ENCODE measurements at regions not wholly inside any gene's neighbourhood (a gene's known extent, or its start where the extent isn't known, plus 50 kb on each side); places are given as distances from the start of the nearest gene placed in this dataset.
"Not testable (repeated sequence)": the region's sequence is repeated elsewhere in the genome, so short reads cannot be mapped to it uniquely, and the experiment has no call there.

DNA sequence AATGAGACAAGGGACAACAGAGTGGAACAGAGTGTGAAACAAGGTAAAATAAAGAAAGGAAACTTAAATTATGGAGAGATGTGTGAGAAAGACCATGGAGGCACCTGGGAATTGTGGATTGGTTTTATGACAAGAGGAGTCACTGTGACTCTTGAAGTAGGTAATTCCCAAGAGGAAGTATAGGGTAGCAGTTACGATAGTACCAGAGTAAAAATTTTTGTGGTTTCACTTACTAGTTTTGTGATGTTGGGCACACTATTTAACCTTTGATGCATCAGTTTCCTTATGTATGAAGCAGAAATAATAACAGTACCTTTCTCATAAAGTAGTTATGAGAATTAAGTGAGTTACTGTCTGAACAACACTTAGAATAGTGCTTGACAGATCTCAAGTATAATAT lies 267.9 kb upstream of the DPYD start:
- no peak for DNase-seq

- peak in 2 of 4 experiments; percentile 33 to 47 for DNase-seq
Measured at GRCh38 chr1:98184856-98185255, 264.0 kb upstream of the DPYD start.

DNA sequence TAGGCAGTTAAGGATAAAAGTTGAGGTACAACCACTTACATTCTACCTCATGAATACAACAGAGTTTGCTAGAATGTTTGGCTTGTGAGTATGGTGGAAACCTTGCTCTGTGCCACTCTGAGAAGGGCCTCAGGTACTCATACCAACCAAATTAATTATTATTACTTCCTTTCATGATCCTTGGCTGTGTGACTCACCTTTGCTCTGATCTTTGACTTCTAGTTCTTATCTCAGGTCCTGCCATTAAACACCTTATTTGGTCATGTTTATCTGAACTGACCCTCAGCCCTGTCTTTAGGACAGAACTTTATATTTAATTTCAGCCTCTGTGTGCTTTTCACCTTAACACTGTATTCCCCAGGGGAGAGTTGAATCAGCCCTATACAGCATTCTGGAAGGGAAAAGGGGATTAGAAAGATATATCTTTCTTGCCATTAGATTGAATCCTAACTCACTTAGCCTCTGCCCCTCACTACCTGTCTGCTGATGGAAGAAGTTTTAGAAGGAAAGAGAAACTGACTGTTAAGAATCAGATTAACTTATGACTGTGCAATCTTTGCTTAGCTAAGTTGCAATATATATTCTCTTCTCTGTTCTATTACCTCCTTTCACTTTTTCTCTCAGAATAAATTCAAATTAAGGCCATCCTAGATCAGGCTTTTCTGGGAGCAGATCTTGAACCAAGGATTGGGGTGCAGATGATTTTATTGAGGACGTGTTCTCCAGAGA lies 260.4 kb upstream of the DPYD start:
- no peak for DNase-seq

GRCh38 chr1:98179151-98179773 lies 258.4 kb upstream of the DPYD start:
- no peak for DNase-seq

- DNase-seq: no peak
Measured at GRCh38 chr1:98177751-98178150, 256.9 kb upstream of the DPYD start.

DNA sequence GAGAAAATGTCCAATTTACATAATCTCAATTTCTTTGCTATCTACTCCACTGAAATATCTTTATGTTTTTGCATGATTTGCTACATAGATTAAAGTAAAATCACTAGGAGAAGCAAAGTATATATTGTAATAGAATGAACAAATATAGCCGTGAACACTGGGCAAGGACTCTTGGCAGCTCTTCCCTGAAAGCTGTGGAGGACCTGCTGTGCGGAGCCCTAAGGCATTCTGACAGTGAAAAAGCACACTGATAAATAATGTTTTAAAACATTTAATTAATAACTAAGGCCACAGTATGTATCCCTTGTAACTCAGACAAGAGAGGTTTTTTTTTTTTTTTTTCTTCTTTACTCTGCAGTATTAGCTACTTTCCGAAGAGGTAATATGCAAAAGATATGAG lies 256.1 kb upstream of the DPYD start:
- no peak for DNase-seq

GRCh38 chr1:98176414-98176813 lies 255.6 kb upstream of the DPYD start:
- no peak for DNase-seq

DNA sequence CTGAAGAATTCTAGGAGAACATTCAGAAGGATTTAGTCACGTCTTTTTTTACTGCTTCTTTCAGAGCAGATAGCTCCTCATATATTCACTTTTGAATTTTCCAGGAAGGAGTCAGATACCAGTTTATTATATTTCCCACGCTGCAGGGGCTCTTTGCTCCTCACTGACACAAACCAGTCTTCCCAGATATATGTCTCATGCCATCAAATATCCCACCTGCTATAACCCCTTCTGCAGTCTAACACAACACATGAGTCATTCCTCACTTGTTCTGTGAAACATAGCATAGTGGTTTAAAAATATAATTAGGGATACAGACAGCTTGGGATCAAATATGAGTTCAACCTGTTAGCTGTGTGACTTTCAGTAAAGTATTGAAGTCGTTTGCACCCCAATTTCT lies 251.7 kb upstream of the DPYD start:
- DNase-seq: no peak

GRCh38 chr1:98172022-98172421 lies 251.2 kb upstream of the DPYD start:
- no peak for DNase-seq

DNA sequence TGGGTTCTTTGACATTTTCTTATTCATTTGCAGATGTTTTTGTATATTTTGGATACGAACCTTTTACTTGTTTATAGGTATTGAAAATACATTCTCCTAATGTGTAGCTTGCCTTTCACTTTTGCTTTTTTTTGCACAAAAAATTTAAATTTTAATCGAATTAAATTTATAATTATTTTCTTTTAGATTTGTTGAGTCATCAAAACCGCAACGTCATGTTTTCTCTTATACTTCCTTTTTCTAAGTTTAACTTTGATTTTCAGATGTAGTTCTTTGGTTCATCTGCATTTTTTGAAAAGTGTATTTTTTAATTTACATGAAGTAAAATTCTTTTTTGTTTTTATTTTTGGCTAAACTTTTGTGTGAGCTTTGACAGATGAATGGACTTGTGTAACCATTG lies 243.7 kb upstream of the DPYD start:
- DNase-seq: peak in 2 of 4 experiments; percentile 16 to 32

DNA sequence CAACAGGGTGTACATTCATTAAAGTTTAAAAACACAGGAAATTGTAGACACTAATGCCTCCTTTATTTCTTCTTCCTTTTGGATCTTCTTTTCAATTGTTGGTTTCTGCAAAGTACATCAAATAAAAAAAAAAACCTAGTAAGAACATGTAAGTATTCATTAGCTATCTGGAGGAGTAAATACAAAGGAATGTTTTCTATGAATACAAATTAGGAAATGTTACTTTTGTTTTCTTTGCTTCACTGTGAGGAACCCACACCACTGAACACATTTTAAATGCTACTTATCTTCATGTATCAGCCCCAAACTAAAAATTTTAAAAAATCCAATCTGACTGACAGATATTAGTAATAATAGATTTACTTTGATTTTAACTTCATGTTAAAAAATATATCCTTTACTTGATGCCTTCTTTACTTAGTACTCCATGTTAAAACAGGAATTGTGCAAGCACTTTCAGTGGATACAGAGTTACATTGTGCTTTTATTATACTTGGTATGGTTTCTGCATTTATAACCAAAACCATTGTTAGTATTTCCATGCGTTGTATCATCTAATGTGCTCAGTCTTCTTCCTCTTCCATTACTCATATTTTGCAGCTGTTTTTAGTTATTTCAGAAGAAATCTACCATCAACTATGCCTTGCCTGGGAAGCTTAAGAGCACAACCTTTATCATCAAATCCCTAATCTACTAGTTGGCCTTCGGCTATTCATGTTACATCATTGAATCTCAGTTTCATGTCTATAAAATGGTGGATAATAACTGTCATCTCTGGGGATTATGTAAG lies 236.9 kb upstream of the DPYD start:
- DNase-seq: no peak

DNA sequence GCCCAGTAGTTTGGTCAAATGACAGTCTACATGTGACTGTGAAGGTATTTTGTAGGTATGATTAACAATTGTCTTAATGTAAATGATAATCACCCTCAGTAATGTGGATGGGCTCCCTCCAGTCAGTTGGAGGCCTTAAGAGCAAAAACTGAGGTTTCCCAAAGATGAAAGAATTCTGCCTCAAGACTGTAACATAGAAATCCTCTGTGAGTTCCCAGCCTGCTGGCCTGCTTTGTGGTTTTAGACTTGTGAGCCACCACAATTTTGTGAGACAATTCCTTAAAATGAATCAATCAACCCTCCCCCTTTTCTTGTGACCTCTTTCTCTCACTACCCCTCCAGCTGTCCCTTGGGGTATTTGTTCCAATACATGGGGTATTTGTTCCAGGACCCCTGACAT lies 226.4 kb upstream of the DPYD start:
- DNase-seq: no peak

GRCh38 chr1:98145655-98146054 lies 224.8 kb upstream of the DPYD start:
- no peak for DNase-seq

GRCh38 chr1:98143403-98143802 lies 222.6 kb upstream of the DPYD start:
- DNase-seq: no peak

DNA sequence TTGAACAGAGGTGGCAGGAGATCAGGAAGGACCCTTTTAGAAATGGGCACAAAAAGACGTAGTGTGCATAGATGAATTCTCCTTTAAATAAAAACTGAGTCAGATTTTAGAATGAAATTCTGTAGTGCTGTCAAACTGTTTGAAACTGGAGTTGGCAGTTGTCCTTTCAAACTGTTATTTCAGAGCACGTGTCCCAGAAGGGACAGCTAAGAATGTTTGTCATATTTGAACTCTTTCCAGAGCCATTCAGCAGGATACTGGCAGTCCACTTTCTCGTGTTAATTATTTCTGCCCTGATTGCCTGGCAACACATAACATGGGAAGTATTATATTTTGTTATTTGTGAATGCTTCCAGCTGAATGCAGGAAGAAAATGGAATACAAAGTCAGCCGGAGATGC lies 212.3 kb upstream of the DPYD start:
- no peak for DNase-seq

DNA sequence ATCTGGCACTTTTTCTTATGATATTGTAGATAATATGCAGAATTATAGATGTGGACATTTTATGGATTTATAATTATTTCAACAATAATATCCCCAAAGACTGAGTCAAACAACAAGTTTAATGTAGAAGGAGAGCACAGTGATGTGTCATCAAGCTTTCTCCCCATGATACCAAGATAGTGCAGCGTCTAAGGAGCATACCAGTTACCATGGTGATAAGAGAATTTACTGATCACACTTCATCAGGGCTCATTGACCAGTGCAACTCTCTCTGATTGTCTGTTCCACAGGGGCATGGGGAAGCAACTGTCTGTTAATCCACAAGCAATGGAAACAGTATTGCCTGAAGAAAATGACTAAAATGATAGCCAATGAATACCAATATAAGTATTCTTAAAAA lies 209.6 kb upstream of the DPYD start:
- no peak for DNase-seq

- DNase-seq: no peak
Measured at GRCh38 chr1:98129491-98129890, 208.7 kb upstream of the DPYD start.

DNA sequence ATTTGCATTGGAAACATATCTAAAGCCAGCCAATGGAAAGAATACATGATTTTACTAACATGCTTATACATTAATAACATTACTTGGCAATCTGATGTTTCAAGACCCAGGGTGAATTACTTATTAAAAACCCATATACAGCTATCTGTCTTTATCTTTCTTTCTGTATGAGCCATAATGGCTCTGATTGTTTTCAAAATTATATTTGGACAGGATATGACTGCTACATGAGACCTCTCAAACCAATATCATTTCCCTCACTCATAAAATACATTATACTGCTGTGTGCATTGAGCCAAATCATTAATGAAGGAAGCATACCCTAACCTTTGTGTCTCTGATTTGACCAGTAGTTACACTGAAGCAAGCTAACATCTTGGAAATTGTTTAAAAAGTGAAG lies 205.9 kb upstream of the DPYD start:
- no peak for DNase-seq

GRCh38 chr1:98121646-98122045 lies 200.8 kb upstream of the DPYD start:
- no peak for DNase-seq

GRCh38 chr1:98119796-98120195 lies 199.0 kb upstream of the DPYD start:
- DNase-seq: peak; percentile 2 to 49 (median 32)

DNA sequence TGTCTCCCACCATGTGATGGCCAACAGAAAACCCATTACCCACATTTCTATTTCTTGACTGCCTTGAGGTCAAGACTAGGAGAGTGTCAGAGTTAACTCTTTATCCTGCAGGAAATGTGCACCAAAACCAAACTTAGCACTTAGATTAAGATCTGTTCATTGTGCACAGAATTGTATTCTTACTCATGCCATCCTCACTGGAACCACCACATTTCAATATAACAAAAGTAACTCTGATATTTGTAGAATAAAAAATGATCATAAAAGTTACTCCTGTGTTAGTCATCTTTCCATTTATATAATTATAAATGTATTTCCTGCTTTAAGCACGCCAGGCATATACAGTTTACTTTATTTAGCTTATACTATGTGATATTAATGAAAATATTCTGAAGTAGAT lies 193.0 kb upstream of the DPYD start:
- DNase-seq: no peak

DNA sequence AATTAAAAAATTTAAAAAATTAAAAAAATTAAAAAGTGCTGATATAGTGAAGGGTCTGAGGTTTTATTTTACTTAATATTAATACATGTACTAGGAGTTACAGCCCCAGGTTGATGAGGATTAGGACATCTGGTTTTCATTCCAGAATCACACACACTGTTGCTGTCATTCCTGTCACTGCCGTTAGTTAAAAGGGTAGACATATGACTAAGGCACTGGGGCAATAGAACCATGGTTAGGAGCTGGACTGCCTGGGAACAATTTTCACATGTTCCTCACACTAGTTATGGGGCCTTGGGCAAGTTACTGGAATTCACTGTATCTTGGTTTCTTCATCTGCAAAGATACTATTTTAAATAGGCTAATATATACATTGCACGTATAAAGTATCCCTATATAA lies 191.8 kb upstream of the DPYD start:
- DNase-seq: no peak

GRCh38 chr1:98110674-98111073 lies 189.8 kb upstream of the DPYD start:
- no peak for DNase-seq

GRCh38 chr1:98108378-98108777 lies 187.5 kb upstream of the DPYD start:
- not testable (repeated sequence) for DNase-seq

All from suppressor macrophage (primary cell).